ENCODE measurements at regions not wholly inside any gene's neighbourhood (a gene's known extent, or its start where the extent isn't known, plus 50 kb on each side); places are given as distances from the start of the nearest gene placed in this dataset.

DNA sequence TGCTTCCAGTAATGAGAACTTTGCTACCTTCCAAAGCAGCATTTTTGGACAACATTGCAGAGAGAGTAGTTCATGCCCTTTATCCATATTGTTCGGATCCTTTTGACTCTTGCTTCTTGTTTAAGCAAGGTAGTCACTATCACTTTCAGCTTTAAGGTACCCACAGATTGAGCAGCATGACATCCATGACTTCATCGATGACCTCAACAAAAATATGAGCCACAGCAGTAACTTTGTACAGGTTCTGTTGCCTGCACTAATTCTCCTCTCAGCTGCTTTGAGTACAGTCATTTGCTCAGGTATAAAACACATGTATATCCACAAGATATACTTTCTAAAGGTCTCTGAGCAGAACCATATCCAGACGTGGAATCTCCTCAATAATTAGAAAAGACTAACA lies 546.3 kb downstream of the SOX6 start:
- TF ChIP-seq, protein P1, sequence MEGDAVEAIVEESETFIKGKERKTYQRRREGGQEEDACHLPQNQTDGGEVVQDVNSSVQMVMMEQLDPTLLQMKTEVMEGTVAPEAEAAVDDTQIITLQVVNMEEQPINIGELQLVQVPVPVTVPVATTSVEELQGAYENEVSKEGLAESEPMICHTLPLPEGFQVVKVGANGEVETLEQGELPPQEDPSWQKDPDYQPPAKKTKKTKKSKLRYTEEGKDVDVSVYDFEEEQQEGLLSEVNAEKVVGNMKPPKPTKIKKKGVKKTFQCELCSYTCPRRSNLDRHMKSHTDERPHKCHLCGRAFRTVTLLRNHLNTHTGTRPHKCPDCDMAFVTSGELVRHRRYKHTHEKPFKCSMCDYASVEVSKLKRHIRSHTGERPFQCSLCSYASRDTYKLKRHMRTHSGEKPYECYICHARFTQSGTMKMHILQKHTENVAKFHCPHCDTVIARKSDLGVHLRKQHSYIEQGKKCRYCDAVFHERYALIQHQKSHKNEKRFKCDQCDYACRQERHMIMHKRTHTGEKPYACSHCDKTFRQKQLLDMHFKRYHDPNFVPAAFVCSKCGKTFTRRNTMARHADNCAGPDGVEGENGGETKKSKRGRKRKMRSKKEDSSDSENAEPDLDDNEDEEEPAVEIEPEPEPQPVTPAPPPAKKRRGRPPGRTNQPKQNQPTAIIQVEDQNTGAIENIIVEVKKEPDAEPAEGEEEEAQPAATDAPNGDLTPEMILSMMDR (IDR thresholded peaks at IDR 0.05): no peak
- no peak for TF ChIP-seq POLR2A (IDR thresholded peaks at IDR 0.05)
- TF ChIP-seq POLR2AphosphoS5 (IDR thresholded peaks at IDR 0.05): no peak
